A673 (cell line): ENCODE measurements at regions not wholly inside any gene's neighbourhood (a gene's known extent, or its start where the extent isn't known, plus 50 kb on each side); places are given as distances from the start of the nearest gene placed in this dataset.

Source experiments
- CTCF ChIP-seq: fragments of 300-800, 200-600 bp; sonication (generic); conservative IDR thresholded peaks from 2 replicates; pipeline ENCODE4 v1.5.1; 2017; ENCODE audit warnings: low read depth, mild to moderate bottlenecking, antibody characterized with exemption, low read length, moderate library complexity, mixed read lengths
- EZH2 ChIP-seq: fragments of 200-600 bp; sonication (generic); IDR thresholded peaks from 2 replicates; pipeline ENCODE4 v1.6.1; 2017; ENCODE audit warnings: borderline replicate concordance, low read depth, mild to moderate bottlenecking, mixed read lengths, antibody characterized with exemption, low read length; ENCODE audit not compliant: poor library complexity, severe bottlenecking

- TF ChIP-seq CTCF = no peak
- TF ChIP-seq EZH2 = no peak
Observed at GRCh38 chr2:152890736-152891135, 172.3 kb downstream of the ARL6IP6 start.
